Testis (tissue), 2 donors: ENCODE measurements at regions not wholly inside any gene's neighbourhood (a gene's known extent, or its start where the extent isn't known, plus 50 kb on each side); places are given as distances from the start of the nearest gene placed in this dataset.

ENCODE experiments used
- CTCF ChIP-seq, 3 experiments: fragments of 450-650 bp in 2 of 3; fragments of 200-600 bp in 1 of 3; sonication (generic) in 1 of 3; IDR thresholded peaks; one replicate each; pipeline ENCODE4 v1.5.1; 2016 to 2019; ENCODE audit warnings: antibody characterized with exemption in 3 of 3, mild to moderate bottlenecking in 2 of 3, moderate library complexity in 1 of 3
- POLR2A ChIP-seq: fragments of 450-650 bp; IDR thresholded peaks from one replicate; pipeline ENCODE4 v1.6.1; 2017; ENCODE audit warnings: antibody characterized with exemption, mild to moderate bottlenecking, moderate library complexity

DNA sequence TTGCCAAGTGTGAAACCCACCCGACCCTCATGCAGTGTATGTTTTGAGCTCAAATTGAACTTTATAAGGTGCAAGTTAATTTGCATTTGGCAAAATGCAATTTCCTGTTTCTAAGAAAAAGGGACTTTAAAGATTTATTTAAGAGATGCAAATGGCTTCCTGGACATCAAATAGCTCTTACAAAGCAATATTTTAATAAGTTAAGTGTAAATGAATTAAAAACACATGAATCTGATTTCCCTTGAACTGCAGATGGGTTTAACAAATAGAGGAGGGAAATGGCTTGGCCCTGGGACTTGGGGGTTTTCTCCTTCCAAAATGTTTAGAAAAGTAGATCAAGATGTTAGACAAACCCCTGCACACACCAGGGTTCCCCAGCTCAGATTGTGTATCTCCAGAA, 116.0 kb downstream of the EN1 start:
- TF ChIP-seq POLR2A (no peak), CTCF (IDR thresholded peaks at IDR 0.05) (no peak)
